ENCODE measurements at regions not wholly inside any gene's neighbourhood (a gene's known extent, or its start where the extent isn't known, plus 50 kb on each side); places are given as distances from the start of the nearest gene placed in this dataset.
A peak's percentile ranks its signal among the peaks of the same experiment; 100 is the strongest.

GRCh38 chr6:90722648-90723047 is 135.8 kb upstream of the MAP3K7 start:
- no peak for DNase-seq

- DNase-seq = peak; percentile 36
Measured at GRCh38 chr6:90720404-90720803, 133.5 kb upstream of the MAP3K7 start.

DNA sequence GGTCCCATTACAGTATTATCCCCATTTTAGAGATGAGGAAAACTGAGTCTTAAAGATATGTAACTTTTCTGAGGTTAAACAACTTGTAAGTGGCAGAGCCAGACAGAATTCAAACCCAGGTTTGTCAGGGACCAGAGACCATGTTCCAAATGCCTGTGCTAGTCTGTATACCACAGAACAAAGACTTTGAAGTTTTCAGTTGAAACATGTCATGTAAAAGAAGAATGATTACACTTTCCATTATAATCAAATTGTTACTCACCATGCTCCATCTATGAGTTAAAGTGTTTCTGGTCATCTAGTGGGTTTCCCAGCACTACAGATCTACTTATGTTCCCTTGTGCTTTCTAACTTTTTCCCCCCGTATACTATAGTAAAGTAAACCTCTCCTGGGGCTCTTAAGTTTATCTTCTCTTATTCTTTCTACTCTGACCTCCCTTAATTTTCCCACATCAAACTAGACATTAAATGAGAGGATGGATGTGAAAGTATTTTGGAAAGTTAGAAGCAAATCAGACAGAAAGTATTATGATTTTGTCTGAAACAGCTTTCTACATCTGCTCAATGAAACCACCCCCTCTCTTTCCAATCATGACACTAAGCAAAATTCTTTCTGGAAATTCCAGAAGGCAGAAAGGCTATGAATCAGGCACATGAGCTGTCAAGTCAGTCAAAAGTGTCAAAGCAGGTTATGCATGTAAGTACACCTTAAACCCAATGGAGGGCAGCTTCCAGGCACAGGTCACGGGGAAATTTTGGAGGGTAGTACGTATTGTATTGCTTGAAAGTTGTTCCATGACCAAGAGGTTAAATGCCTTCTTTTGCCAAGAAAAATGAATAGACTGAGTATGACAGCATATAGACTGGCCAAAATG is 132.7 kb upstream of the MAP3K7 start:
- no peak for DNase-seq

DNA sequence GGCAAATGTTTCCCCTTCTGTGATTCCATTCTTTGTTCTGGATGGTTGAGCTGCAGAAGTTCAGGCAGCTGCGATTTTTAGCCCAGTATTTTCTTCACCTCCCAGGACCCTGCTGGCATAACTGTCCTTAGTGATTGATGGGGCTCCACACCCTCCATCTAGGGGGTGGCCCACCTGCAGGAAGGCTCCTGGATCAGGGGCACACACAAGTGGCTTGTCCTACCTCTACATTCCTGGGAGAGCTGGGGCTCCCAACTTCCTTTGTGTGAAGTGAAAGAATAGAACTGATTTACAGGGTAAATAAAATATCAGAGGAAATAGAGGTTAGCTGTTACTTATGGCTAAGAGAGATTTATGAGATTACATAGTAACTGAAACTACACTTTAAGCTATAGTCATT is 129.5 kb upstream of the MAP3K7 start:
- DNase-seq = no peak

DNA sequence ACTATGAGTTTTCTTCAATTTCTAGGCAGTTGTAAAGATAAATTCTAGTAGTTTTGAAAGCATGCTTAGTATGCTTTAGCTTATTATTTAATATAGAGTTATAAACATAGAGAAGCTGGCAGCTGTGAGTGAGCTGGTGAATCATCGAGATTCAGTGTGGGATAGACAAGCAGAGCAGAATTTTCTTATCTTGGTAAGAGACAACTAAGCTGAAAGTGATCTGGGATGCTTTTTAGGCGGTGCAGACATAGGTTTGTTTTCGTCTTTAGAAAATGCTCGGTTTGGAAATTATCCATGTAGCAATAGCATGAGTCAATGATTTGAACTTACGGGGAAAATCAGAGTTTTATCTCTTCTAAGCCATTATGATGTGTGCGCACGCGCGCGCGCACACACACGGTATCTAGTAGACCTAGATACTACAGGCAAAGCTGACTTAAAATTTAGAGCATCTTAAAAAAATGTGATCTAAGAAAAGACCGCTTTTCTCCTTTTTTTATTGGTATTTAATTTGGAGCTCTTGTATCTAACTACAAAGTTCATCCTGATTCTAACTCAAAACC is 128.3 kb upstream of the MAP3K7 start:
- DNase-seq = no peak

DNA sequence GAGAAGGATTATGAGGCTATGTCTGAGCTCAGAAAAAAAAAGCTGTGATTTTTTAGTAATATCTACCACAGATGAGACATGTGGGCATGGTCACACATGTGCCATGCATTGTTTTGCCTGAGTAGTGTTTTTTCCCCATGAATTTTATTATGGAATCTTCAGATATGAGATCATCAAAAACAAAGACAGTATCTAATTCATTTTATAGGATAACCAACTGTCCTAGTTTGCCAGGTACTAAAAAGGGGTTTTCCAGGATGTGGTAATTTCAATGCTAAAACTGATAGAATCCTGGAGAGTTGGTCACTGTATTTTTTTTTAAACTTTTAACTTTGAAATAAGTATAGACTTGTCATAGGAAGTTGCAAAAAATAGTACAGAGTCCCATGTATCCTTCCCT is 127.4 kb upstream of the MAP3K7 start:
- DNase-seq = no peak

DNA sequence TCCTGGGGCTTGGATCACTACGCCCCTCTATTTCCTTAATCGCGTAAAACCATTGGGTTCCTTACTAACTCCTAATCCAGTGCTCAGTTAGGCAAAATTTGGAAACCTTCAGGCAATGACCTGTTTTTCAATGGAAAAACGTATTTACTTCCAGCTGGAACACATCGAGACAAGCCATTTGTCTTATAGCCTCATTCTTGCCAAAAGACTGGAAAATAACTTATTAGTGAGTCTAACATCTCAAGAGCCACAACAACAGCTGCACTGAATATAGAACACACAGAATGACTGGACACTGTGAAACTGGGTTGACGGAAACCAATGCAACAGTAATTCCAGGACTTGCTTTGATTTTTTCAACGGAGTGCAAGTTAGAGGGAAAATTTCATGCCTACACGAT is 125.2 kb upstream of the MAP3K7 start:
- no peak for DNase-seq

- DNase-seq = no peak
Measured at GRCh38 chr6:90709431-90709996, 122.6 kb upstream of the MAP3K7 start.

- no peak for DNase-seq
Measured at GRCh38 chr6:90708206-90708737, 121.4 kb upstream of the MAP3K7 start.

DNA sequence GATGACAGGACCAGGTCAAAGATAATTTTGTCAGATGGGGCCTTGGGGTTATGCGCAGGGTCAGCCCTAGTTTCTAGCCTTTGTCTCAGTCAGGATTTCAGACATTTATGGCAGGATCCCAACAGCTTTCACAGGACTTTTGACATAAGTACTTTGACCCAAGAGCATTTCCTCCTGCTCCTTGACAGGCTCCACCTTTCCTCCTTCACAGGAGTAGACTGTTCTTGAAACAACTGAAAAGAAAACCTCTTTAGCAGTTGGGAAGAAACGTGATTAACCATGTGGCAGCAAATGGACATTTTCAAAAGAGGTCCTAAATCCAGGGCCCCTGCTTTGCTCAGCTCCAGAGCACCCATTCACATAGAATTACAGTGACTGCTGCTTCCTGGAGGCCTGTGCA is 120.4 kb upstream of the MAP3K7 start:
- no peak for DNase-seq

- DNase-seq = no peak
Measured at GRCh38 chr6:90703336-90703735, 116.5 kb upstream of the MAP3K7 start.

DNA sequence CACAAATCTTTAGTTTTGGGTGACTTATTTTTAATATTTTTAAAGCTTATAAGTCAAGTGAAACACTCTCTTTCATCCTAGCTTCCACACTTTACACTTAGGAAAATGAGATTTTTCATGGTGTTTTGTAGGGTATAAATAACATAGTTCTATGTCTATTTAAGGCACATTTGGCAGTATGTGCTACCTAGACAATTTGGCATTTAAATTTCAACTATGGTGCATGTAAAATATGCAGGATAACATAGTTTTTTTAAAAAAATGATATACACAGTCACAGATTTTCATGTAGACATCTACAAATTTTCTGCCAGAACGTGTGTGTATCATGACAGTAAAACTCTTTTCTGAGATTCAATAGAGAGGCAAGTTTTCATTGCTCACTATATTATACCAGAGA is 115.1 kb upstream of the MAP3K7 start:
- no peak for DNase-seq

- no peak for DNase-seq
Measured at GRCh38 chr6:90701146-90701781, 114.4 kb upstream of the MAP3K7 start.

DNA sequence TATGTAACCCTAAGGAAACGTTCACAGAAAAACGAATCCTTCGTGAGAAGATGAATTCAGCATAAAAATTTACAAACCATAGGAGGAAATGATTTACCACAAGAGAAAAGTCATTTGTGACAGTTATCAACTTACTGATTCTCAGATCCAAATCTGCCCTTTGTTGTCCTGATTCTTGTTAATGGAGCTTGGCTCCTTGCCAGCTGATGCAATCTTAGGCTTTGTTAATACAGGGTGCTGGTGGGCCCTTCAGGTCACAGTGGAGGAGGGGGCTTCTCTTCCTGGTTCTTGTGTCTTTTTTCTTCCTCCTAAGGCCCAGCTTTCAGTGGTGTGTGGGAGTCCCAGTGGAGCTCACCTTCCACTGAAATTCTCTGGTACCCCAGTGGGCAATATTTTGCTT is 108.4 kb upstream of the MAP3K7 start:
- DNase-seq = peak; percentile 61

DNA sequence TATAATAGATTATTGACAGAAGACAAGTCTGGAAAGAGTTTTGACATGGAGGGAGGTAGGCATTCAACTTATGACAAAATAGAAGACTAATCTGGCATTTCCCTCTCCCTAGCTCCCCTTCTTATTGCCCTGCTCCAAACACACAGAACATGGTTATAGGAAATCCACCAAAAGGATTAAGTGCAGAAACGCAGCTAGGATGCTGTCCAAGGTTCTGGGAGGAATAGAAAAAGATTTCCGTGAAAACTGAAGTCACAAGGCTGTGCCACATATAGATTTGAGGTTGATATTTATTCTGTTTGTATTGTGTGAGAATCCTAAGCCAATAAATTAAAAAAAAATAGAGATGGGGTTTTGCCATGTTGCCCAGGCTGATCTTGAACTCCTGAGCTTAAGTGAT is 107.9 kb upstream of the MAP3K7 start:
- DNase-seq = no peak

DNA sequence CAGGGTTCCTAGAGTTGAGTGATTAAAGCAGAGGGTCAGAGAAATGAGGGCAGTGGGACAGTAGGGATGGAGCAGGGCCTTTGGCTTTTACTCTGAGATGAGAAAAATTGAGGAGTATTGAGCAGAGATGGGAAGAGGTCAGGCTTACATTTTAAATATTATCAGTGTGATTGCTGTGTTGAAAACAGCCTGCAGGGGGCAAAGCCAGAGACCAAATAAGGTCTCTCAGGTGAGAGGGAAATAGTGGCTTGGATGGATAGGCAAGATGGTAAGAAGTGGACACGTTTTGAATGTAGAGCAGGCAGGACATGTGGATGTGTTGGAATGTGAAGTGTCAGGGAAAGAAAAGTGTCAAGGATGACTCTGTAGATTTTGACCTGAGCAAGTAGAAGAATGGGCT is 105.0 kb upstream of the MAP3K7 start:
- no peak for DNase-seq

DNA sequence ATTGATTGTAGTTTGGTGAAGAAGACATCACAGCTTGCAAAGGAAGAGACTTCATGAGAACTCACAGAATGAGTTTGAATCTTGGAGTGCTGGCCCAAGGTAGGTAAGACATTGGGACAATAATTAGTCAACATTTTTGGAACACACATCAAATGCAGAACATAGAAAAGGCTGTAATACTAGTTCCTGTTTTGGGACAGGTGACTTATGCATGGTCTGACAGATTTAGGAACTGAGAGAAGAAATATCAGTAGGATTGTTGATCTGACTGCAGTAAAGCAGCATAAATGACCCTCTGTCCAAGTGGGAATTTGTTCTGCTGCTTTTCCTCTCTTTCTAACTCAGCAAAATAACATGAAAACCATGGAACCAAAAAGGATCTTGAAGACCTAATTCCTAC is 102.3 kb upstream of the MAP3K7 start:
- DNase-seq = no peak

DNA sequence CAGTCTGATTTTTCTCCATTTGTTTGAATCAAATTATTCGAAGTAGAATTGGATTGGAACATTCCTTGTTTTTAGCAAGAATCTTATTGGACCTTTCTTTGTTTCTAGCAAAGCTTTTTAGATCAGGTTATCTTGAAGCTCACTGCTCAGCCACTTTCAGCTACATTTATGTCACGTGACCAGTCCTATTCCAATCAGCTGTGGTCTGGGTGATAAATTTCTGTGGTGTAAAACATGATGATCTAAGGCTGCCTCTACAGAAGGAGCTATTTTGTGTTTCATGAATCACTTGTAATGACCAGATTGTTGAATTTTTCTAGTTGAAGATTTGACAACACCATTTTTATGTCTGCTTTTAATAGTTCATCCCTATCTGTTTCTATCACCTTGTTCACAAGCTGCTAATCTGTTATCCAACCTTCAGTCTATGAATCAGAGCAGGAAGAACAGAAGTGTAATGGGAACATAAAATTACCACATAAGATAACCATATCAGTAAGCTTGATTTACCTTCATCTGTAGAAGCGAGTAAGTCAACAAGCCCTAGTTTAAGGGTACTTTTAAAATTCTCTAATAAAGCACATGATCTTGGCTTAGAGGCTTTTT is 101.0 kb upstream of the MAP3K7 start:
- no peak for DNase-seq

- no peak for DNase-seq
Measured at GRCh38 chr6:90681863-90682262, 95.0 kb upstream of the MAP3K7 start.

GRCh38 chr6:90678049-90678779 is 91.3 kb upstream of the MAP3K7 start:
- no peak for DNase-seq

DNA sequence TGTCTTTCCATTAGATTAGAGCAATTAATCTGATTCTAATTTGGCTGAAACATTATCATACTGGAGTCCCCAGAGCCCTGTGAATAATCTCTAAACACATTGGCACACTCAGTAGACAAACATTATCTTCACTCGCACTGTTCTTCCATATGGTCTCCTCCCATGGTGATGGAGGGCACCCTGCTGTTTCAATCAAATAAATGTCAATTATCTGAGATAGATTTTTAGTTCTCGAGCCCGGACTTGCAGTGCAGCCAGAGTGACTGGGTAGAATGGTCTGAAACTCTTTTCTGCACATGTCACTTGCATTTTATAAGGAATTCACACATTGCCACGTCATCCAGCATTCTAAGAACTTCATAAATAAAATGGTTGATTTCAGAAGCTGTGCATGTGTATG is 90.6 kb upstream of the MAP3K7 start:
- DNase-seq = peak; percentile 67

GRCh38 chr6:90676516-90677300 is 89.8 kb upstream of the MAP3K7 start:
- DNase-seq = no peak
